Stimulated activated naive B cell treated with anti-CD40 and anti-IgM and Interleukin-4, amounts not matched to agents 10 μg/mL and 1 μg/mL and 100 μg/mL, for 72 hours (primary cell): ENCODE measurements at regions not wholly inside any gene's neighbourhood (a gene's known extent, or its start where the extent isn't known, plus 50 kb on each side); places are given as distances from the start of the nearest gene placed in this dataset.

Experiments used
- ATAC-seq, 2 donors: fragments of 150-1000 bp; cut with Tn5 transposase; replicated peaks; 2 replicates each; pipeline ENCODE4 v1.10.0; 2021; ENCODE audit warnings: moderate library complexity in 1 of 2
- DNase-seq: peaks from one replicate; pipeline ENCODE4 v3.0.0; 2021
- H3K27ac Mint-ChIP-seq: one replicate; pipeline ENCODE4 v1.8.0; 2022; ENCODE audit warnings: mild to moderate bottlenecking, mixed read lengths
- H3K27me3 Mint-ChIP-seq, 2 donors: one replicate each; pipeline ENCODE4 v1.8.0; 2022; ENCODE audit warnings: mixed read lengths in 2 of 2
- H3K36me3 Mint-ChIP-seq, 2 donors: one replicate each; pipeline ENCODE4 v1.8.0; 2022; ENCODE audit warnings: mixed read lengths in 2 of 2, mild to moderate bottlenecking in 1 of 2
- H3K4me1 Mint-ChIP-seq, 2 donors: one replicate each; pipeline ENCODE4 v1.8.0; 2022; ENCODE audit warnings: mixed read lengths in 2 of 2, mild to moderate bottlenecking in 1 of 2
- H3K4me3 Mint-ChIP-seq, 2 donors: one replicate each; pipeline ENCODE4 v1.8.0; 2022; ENCODE audit warnings: mild to moderate bottlenecking in 2 of 2, mixed read lengths in 2 of 2, moderate library complexity in 1 of 2
- H3K9me3 Mint-ChIP-seq, 2 donors: one replicate each; pipeline ENCODE4 v1.8.0; 2022; ENCODE audit warnings: mixed read lengths in 2 of 2, mild to moderate bottlenecking in 1 of 2

DNA sequence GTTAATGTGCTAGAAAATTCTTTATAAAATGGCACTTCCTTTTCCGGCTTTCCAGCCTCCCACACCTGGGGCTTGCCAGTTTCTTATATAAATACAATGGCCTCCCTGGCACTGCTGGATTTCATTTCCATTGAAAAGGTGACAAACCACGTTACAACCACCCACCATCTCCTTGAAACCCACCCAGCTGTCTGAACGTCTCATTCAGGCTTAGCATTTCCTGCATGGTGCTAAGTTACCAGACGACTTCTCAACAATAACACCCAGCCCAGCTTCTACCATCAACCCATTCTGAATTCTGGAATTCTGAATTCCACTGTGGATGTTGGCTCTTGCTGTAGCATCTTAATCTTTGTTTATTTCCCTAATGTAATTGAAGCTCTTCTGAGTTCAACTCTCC lies 499.8 kb upstream of the CELF2 start:
- Mint-ChIP-seq H3K27me3 (peaks cover 13 to 18% of the 10 kb centered on the region in 2 donors), H3K27ac (no peak overlapping the region), H3K9me3 (peaks cover 4 to 5% of the 10 kb centered on the region in 2 donors), H3K36me3 (no peaks in the 10 kb centered on the region), H3K4me3 (no peak overlapping the region), H3K4me1 (peaks cover 8 to 9% of the 10 kb centered on the region in 2 donors)
- no peak for DNase-seq
- ATAC-seq: no peak

DNA sequence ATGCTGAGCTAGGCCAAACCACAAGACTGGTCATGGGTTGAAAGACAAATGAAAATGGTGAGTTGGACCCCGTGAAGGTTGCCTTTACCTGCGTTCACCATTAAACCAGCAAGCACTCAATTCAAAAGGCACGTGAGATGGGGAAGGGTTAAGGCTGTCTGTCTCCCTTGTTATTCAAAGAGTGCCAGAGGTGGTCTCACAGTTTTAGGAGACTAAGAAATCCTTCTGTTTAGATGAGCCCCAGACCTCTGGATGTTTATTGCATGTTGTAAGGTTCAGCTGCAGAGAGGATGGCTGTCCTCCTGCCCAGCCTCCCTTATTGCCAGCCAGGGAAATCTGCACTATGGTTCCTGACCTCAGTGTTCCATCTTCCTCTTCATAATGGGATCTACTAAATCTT lies 498.0 kb upstream of the CELF2 start:
- Mint-ChIP-seq H3K36me3 (no peaks in the 10 kb centered on the region), H3K9me3 (peaks cover 4% of the 10 kb centered on the region in 2 donors), H3K4me1 (peaks cover 8 to 9% of the 10 kb centered on the region in 2 donors), H3K27me3 (peaks cover 8 to 13% of the 10 kb centered on the region in 2 donors), H3K27ac (no peak overlapping the region), H3K4me3 (no peak overlapping the region)
- ATAC-seq (no peak), DNase-seq (no peak)

DNA sequence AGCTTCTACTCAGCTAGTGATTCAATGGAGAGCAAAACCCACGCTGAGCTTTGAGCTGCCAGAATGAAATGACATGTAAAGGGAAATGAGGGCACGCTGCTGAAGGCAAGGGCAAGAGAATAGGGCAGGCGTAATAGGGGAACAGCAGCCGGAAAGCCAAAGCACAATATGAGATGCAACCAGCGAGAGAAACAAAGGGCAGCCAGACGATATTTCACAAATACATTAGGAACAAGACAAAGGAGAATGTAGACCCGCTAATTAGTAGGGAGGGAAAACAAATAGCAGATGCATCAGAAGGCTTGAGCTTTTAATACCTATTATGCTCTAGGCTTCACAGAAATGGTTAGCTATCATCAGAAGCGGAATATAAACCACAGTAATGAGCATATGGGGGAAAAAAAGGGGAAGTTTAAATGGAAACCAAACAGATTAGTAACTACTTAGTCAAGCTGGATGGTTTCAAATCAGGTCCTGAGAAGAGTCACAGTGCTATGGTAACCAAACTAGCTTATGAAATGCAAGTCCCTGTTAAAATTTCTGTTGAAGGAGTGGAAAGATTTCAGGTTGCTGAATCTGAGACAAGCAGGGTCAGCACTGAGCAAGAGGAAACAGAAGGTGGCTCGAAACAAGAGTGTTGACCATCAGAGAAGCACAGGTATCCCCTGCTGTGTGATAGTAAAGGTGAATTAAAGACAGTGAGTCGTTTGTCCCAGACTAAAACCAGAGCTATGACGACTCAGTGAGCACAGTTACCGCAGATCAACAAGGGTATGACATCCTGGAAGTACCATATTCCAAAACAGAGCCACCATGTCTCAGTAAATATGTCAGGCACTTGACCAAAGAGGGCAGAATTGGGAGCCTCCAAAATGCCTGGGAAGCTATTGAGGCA lies 496.9 kb upstream of the CELF2 start:
- no peak overlapping the region for H3K27ac Mint-ChIP-seq
- peaks cover 4% of the 10 kb centered on the region in 2 donors for H3K9me3 Mint-ChIP-seq
- peaks cover 8 to 9% of the 10 kb centered on the region in 2 donors for H3K4me1 Mint-ChIP-seq
- H3K27me3 Mint-ChIP-seq: peaks cover 8 to 13% of the 10 kb centered on the region in 2 donors
- H3K36me3 Mint-ChIP-seq: no peaks in the 10 kb centered on the region
- DNase-seq (no peak), ATAC-seq (peak; percentile 97 to 98)
- no peak overlapping the region for H3K4me3 Mint-ChIP-seq

GRCh38 chr10:10526846-10527245 lies 490.8 kb upstream of the CELF2 start:
- no peak overlapping the region for H3K27ac Mint-ChIP-seq
- DNase-seq (no peak), ATAC-seq (no peak)
- H3K4me1 Mint-ChIP-seq: no peaks in the 10 kb centered on the region
- H3K9me3 Mint-ChIP-seq: no peaks in the 10 kb centered on the region
- peaks cover 0 to 5% of the 10 kb centered on the region in 2 donors for H3K27me3 Mint-ChIP-seq
- no peak overlapping the region for H3K4me3 Mint-ChIP-seq
- H3K36me3 Mint-ChIP-seq: no peaks in the 10 kb centered on the region

- Mint-ChIP-seq H3K9me3 (no peaks in the 10 kb centered on the region), H3K4me1 (no peaks in the 10 kb centered on the region), H3K4me3 (no peak overlapping the region), H3K36me3 (no peaks in the 10 kb centered on the region), H3K27ac (no peak overlapping the region), H3K27me3 (peaks cover 0 to 5% of the 10 kb centered on the region in 2 donors)
- no peak for DNase-seq
- no peak for ATAC-seq
Observed at GRCh38 chr10:10527861-10528562, 489.7 kb upstream of the CELF2 start.

GRCh38 chr10:10528563-10528910 lies 489.1 kb upstream of the CELF2 start:
- Mint-ChIP-seq H3K9me3 (no peaks in the 10 kb centered on the region), H3K4me3 (no peak overlapping the region), H3K27me3 (peaks cover 0 to 5% of the 10 kb centered on the region in 2 donors), H3K36me3 (no peaks in the 10 kb centered on the region), H3K27ac (no peak overlapping the region), H3K4me1 (no peaks in the 10 kb centered on the region)
- DNase-seq (no peak), ATAC-seq (no peak)

DNA sequence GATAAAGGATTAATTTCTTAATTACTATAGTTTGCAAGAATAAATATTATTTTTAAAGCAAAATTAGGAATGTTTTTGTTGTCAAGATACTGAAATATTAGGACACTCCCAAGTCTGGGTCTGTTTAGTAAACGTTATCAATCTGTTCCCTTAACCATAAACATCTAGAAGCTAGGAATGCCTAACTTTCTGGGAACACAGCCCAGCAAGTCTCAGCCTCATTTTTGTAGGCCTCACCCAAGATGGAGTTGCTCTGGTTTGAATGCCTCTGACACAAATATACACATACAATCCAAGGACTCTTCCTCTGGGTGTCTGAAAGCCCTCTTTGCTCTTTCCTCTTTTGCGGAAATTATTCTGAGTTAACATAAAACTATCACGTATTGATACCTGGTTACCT lies 487.4 kb upstream of the CELF2 start:
- Mint-ChIP-seq H3K27ac (no peak overlapping the region), H3K27me3 (peaks cover 0 to 5% of the 10 kb centered on the region in 2 donors), H3K4me3 (no peak overlapping the region), H3K4me1 (no peaks in the 10 kb centered on the region), H3K9me3 (peaks cover 0 to 2% of the 10 kb centered on the region in 2 donors), H3K36me3 (no peaks in the 10 kb centered on the region)
- ATAC-seq (no peak), DNase-seq (no peak)

DNA sequence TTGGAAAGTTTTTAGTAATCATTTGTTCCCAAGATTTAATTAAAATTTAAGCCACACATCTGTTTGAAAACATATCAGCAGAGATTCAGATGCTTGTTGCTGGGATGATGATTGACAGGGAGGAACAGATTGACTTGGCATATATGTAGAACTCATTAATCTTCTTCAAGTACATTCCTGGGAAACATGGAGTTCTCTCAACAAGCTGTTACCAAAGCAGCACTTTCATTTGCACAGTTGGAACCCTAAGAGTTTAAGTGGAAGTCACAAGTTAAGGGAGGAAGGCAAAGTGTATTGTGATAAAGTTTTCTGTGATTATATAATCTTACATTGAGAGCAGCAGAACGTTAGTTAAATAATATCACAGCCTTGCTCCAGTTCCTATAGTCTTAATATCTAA lies 485.4 kb upstream of the CELF2 start:
- Mint-ChIP-seq H3K36me3 (no peaks in the 10 kb centered on the region), H3K27me3 (no peaks in the 10 kb centered on the region), H3K9me3 (peaks cover 0 to 2% of the 10 kb centered on the region in 2 donors), H3K4me1 (no peaks in the 10 kb centered on the region), H3K27ac (no peak overlapping the region), H3K4me3 (no peak overlapping the region)
- DNase-seq (no peak), ATAC-seq (no peak)

- Mint-ChIP-seq H3K9me3 (peaks cover 0 to 2% of the 10 kb centered on the region in 2 donors), H3K4me3 (no peak overlapping the region), H3K27ac (no peak overlapping the region), H3K36me3 (no peaks in the 10 kb centered on the region), H3K27me3 (no peaks in the 10 kb centered on the region), H3K4me1 (no peaks in the 10 kb centered on the region)
- DNase-seq: no peak
- ATAC-seq: no peak
Observed at GRCh38 chr10:10532826-10533225, 484.8 kb upstream of the CELF2 start.

DNA sequence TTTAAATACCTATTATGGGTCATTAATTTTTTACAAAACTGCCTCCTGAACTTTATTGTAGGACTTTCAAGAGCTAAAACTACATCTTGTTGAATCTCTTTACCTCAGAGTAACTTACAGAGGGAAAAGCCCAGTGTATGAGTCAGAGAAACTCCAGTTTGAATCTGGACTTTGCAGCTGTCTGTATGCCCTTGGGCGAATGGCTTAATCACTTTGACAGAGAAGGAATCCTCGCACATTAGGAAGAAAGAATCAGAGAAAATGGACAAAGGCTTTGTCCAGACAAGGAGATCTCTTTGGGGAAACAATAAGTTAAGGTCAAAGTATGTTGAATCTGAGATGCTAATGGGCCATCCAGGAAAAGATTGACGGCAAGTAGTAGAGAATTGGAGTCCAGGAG lies 484.2 kb upstream of the CELF2 start:
- Mint-ChIP-seq H3K4me1 (no peaks in the 10 kb centered on the region), H3K9me3 (peaks cover 0 to 2% of the 10 kb centered on the region in 2 donors), H3K27ac (no peak overlapping the region), H3K27me3 (no peaks in the 10 kb centered on the region), H3K4me3 (no peak overlapping the region), H3K36me3 (no peaks in the 10 kb centered on the region)
- no peak for ATAC-seq
- DNase-seq: no peak

- H3K36me3 Mint-ChIP-seq: no peaks in the 10 kb centered on the region
- no peak for ATAC-seq
- no peaks in the 10 kb centered on the region for H3K27me3 Mint-ChIP-seq
- H3K9me3 Mint-ChIP-seq: peaks cover 0 to 2% of the 10 kb centered on the region in 2 donors
- H3K4me3 Mint-ChIP-seq: no peak overlapping the region
- no peak for DNase-seq
- H3K27ac Mint-ChIP-seq: no peak overlapping the region
- H3K4me1 Mint-ChIP-seq: no peaks in the 10 kb centered on the region
Observed at GRCh38 chr10:10538326-10538725, 479.3 kb upstream of the CELF2 start.

- Mint-ChIP-seq H3K4me3 (no peak overlapping the region), H3K4me1 (no peaks in the 10 kb centered on the region), H3K9me3 (no peaks in the 10 kb centered on the region), H3K27ac (no peak overlapping the region), H3K36me3 (no peaks in the 10 kb centered on the region), H3K27me3 (peaks cover 0 to 3% of the 10 kb centered on the region in 2 donors)
- DNase-seq (no peak), ATAC-seq (no peak)
Observed at GRCh38 chr10:10540398-10540797, 477.3 kb upstream of the CELF2 start.

DNA sequence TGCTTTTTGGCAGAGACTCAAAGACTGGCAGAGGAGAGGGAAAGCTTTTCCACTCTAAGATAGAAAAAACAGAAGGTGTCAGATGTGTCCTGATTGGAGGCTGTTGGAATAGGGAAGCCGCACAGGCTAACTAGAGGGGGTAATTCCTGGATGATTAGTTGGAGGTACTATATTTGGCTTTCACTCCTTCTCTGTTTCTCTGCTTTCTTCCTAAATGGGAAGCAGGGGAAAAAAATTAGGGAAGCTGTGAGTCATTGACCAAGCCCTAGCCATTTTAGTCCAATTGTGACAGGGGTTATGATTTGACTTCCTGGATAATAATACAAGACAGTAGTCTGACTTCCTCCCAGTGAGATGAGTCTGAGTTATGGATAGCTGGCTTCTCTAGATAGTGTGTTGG lies 475.2 kb upstream of the CELF2 start:
- Mint-ChIP-seq H3K4me3 (no peak overlapping the region), H3K4me1 (no peaks in the 10 kb centered on the region), H3K27me3 (peaks cover 0 to 3% of the 10 kb centered on the region in 2 donors), H3K27ac (no peak overlapping the region), H3K9me3 (no peaks in the 10 kb centered on the region), H3K36me3 (no peaks in the 10 kb centered on the region)
- DNase-seq: no peak
- no peak for ATAC-seq

- H3K4me3 Mint-ChIP-seq: no peak overlapping the region
- DNase-seq (no peak), ATAC-seq (no peak)
- H3K9me3 Mint-ChIP-seq: peaks cover 0 to 1% of the 10 kb centered on the region in 2 donors
- H3K36me3 Mint-ChIP-seq: no peaks in the 10 kb centered on the region
- no peak overlapping the region for H3K27ac Mint-ChIP-seq
- H3K27me3 Mint-ChIP-seq: peaks cover 0 to 3% of the 10 kb centered on the region in 2 donors
- H3K4me1 Mint-ChIP-seq: no peaks in the 10 kb centered on the region
Observed at GRCh38 chr10:10544890-10545289, 472.8 kb upstream of the CELF2 start.

- Mint-ChIP-seq H3K36me3 (no peaks in the 10 kb centered on the region), H3K4me1 (no peaks in the 10 kb centered on the region), H3K4me3 (no peak overlapping the region), H3K27ac (no peak overlapping the region), H3K9me3 (peaks cover 0 to 4% of the 10 kb centered on the region in 2 donors), H3K27me3 (peaks cover 0 to 3% of the 10 kb centered on the region in 2 donors)
- no peak for DNase-seq
- ATAC-seq: no peak
Observed at GRCh38 chr10:10545771-10546170, 471.9 kb upstream of the CELF2 start.
